NT2/D1 (cell line): ENCODE measurements at regions not wholly inside any gene's neighbourhood (a gene's known extent, or its start where the extent isn't known, plus 50 kb on each side); places are given as distances from the start of the nearest gene placed in this dataset.

Experiments used
- DNase-seq: peaks from one replicate; pipeline ENCODE4 v3.0.0-alpha.2; 2011; ENCODE audit warnings: low read depth, low spot score
- H3K27me3 ChIP-seq: 2 replicates; pipeline ENCODE4 v1.6.0; 2011; ENCODE audit warnings: mild to moderate bottlenecking; ENCODE audit not compliant: insufficient read length, insufficient read depth
- H3K36me3 ChIP-seq: 2 replicates; pipeline ENCODE4 v1.6.1; 2011; ENCODE audit warnings: mild to moderate bottlenecking, low read length, mixed read lengths; ENCODE audit not compliant: insufficient read depth, insufficient read length
- H3K4me1 ChIP-seq: 2 replicates; pipeline ENCODE4 v1.5.1; 2011; ENCODE audit not compliant: insufficient read depth, insufficient read length
- H3K4me3 ChIP-seq: 2 replicates; pipeline ENCODE4 v1.5.1; 2011; ENCODE audit warnings: low read depth; ENCODE audit not compliant: insufficient read length
- H3K9ac ChIP-seq: 2 replicates; pipeline ENCODE4 v1.6.0; 2011; ENCODE audit warnings: low read depth; ENCODE audit not compliant: insufficient read length
- H3K9me3 ChIP-seq: 2 replicates; pipeline ENCODE4 v1.5.1; 2011; ENCODE audit warnings: mild to moderate bottlenecking, low read length; ENCODE audit not compliant: insufficient read depth
- SUZ12 ChIP-seq: IDR thresholded peaks from 2 replicates; pipeline ENCODE4 v1.6.1; 2011; ENCODE audit not compliant: insufficient read length, insufficient read depth; ENCODE audit errors: extremely low read depth
- YY1 ChIP-seq: IDR thresholded peaks from 2 replicates; pipeline ENCODE4 v1.6.1; 2011; ENCODE audit not compliant: insufficient read length, insufficient read depth
- ZNF274 ChIP-seq: IDR thresholded peaks from 2 replicates; pipeline ENCODE4 v1.6.1; 2011; ENCODE audit warnings: mild to moderate bottlenecking, low read depth, low read length

DNA sequence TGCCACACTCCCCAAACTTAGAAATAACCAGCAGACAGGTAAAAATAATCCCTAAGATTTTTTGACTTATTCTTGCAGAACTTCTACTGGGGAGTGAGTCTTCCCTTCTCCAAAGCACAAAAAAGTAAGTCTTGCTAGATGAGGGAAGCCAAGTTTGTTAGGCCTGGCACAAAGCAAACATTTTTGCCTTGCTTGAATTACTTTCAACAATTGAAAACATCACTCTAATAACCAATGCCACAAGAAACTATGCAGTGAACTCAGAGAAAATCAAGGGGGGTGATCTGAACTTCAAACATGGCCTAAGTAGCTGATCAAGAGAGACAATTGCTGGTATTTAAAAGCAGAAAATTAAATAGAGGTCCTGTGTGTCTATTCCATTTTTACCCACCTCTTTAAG lies 123.6 kb upstream of the SLC1A3 start:
- H3K4me1 ChIP-seq: no peaks in the 10 kb centered on the region
- H3K36me3 ChIP-seq: no peaks in the 10 kb centered on the region
- DNase-seq: no peak
- no peak overlapping the region for H3K4me3 ChIP-seq
- no peaks in the 10 kb centered on the region for H3K27me3 ChIP-seq
- TF ChIP-seq YY1 (no peak), ZNF274 (no peak), SUZ12 (no peak)
- no peak overlapping the region for H3K9ac ChIP-seq
- no peaks in the 10 kb centered on the region for H3K9me3 ChIP-seq

DNA sequence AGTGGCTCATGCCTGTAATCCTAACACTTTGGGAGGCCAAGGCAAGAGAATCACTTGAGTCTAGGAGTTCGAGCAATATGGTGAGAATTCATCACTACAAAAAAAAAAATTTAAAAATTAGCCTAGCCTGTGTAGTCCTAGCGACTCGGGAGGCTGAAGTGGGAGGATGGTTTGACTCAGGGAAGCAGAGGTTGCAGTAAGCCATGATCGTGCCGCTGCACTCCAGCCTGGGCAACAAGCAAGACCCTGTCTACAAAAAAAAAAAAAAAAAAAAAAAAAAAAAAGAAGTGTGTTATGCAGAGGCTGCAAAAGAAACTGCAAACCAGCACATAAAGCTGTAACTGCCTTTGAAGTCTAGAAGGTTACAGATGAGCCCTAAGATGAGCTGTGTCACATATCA lies 116.9 kb upstream of the SLC1A3 start:
- DNase-seq: no peak
- H3K4me1 ChIP-seq: no peaks in the 10 kb centered on the region
- H3K9me3 ChIP-seq: no peaks in the 10 kb centered on the region
- no peaks in the 10 kb centered on the region for H3K27me3 ChIP-seq
- no peak overlapping the region for H3K4me3 ChIP-seq
- no peak overlapping the region for H3K9ac ChIP-seq
- no peak for TF ChIP-seq ZNF274
- TF ChIP-seq SUZ12: no peak
- TF ChIP-seq YY1: no peak
- no peaks in the 10 kb centered on the region for H3K36me3 ChIP-seq

DNA sequence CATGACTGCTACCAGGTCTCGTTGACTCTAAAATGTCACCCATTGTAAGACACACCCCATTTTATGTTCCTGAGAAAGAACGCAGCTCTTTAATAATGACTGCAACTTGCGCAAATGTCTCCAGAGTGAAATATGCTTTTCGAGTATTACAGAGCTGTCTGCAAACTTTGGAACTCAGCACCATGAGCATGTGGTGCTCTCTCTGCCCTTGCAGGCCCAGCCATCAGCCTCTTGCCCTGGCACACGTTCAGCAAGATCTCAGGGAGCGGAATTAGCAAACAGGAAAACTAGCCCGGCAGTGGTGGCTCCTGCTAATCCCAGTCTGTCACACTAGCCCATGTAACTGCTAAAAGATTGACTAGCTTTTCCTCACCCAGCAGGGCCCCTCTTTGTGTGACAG lies 114.5 kb upstream of the SLC1A3 start:
- no peak for DNase-seq
- no peak overlapping the region for H3K9ac ChIP-seq
- H3K9me3 ChIP-seq: no peaks in the 10 kb centered on the region
- H3K4me1 ChIP-seq: no peaks in the 10 kb centered on the region
- no peaks in the 10 kb centered on the region for H3K27me3 ChIP-seq
- TF ChIP-seq SUZ12 (no peak), ZNF274 (no peak), YY1 (no peak)
- no peaks in the 10 kb centered on the region for H3K36me3 ChIP-seq
- H3K4me3 ChIP-seq: no peak overlapping the region

DNA sequence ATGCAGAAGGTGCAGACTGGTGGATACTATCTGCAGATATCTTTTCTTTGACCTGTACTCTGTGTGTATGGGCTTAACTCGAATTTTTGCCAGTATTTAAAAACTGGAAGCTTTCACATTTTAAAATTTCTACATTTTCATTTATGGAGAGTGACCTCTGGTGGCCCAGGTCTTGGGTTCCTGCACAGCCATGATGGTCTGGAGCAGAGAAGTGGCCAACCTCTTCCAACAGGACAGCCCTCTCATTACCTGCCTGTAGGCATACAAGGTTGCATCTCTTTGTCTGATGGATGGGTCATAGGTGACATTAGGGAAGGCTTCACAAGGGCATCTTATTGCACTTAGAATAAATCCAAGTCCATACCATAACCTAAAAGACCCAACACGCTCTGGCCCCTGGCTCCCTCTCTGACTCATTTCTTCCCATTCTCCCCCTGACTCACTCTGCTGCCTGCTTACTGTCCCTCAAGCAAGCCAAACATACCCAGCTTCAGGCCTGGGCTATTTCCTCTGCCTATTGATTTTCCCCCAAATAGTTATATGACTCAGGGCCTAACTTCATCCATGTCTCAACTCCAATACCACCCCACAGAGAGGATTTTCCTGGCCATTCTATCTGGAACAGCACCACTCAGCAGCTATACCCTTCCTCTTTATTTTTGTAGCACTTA lies 113.3 kb upstream of the SLC1A3 start:
- DNase-seq: no peak
- H3K4me3 ChIP-seq: no peak overlapping the region

DNA sequence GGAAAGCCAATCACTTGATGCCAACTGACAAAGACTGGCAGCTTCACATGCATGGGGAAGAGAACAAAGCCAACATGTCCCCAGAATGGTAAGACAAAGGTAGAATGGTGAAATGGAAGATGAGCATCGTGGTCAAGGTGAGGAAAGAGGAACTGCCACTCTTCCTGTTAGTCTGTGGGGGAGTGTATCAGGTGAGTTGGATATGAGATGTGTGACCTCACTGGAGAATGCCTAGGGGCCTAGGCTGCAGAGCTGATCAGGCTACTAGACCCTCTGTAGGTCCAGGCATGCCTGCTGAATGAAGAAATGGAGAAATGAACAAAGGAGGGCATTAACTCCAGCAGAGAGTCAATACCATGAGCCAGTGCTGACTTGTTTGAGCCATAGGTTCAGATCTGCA lies 112.4 kb upstream of the SLC1A3 start:
- H3K36me3 ChIP-seq: no peaks in the 10 kb centered on the region
- H3K4me1 ChIP-seq: no peaks in the 10 kb centered on the region
- TF ChIP-seq ZNF274 (no peak), YY1 (no peak), SUZ12 (no peak)
- H3K9me3 ChIP-seq: no peaks in the 10 kb centered on the region
- no peak overlapping the region for H3K4me3 ChIP-seq
- no peaks in the 10 kb centered on the region for H3K27me3 ChIP-seq
- no peak overlapping the region for H3K9ac ChIP-seq
- DNase-seq: no peak

More for the DNA sequence above, 113.3 kb upstream of the SLC1A3 start:
- no peaks in the 10 kb centered on the region for H3K27me3 ChIP-seq
- TF ChIP-seq SUZ12 (no peak), ZNF274 (no peak), YY1 (no peak)
- no peak overlapping the region for H3K9ac ChIP-seq
- H3K36me3 ChIP-seq: no peaks in the 10 kb centered on the region
- no peaks in the 10 kb centered on the region for H3K4me1 ChIP-seq
- no peaks in the 10 kb centered on the region for H3K9me3 ChIP-seq

DNA sequence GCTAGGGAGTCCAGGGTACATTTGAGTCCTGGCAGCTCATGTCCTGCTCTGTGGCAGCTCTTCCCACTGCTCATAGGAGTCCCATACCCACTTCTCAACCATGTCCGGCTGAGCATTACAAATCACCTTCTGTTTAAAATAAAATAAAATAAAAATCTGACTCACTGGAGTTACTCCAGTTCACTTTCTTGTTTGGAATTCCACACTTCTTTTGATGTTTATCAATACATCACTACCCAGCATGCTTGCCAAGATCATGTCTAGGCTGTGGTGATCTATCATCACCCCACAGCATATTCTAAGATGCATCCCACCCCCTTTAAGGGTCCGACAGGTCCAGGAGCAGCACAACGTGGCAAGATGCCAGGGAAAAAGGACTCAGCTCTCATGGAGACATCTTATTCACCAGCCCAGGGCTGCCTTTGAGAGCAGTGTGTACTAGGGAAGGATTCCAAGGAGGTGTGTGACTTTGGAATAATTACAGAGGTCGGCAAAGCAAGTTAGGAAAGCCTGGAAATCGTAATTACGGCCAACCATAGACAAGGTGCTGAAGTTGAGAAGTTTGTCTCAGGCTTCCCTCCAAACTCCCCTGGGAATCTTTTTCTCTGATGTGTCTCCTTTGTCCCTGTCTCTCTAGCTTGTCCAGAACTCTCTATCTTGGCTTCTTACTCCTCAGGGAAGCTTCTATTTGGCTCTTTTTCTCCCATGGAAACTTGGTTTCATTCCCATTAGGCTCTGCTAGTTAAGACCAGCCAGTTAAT lies 111.4 kb upstream of the SLC1A3 start:
- Histone ChIP-seq H3K4me3 (no peak overlapping the region), H3K9ac (no peak overlapping the region), H3K36me3 (no peaks in the 10 kb centered on the region), H3K4me1 (no peaks in the 10 kb centered on the region), H3K9me3 (no peaks in the 10 kb centered on the region), H3K27me3 (no peaks in the 10 kb centered on the region)
- TF ChIP-seq YY1 (no peak), ZNF274 (no peak), SUZ12 (no peak)
- DNase-seq: no peak

DNA sequence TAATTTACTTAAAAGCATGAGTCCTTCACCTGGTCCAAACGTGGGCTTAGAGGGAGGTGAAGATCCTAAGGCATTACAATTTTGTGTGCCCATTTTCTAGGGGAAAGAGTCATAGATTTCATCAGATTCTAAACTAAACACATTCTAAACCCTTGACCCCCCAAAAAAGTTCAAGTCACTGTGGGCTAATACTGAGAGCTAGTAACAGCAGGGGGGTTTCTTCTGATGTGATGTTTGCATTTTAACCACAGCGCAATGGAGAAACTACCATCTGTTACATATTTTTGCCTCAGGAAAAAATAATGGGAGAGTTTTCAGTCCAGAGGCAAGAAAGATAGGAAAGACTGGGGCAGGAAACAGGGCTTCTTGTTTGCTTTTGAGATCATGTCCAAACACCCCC lies 110.8 kb upstream of the SLC1A3 start:
- H3K36me3 ChIP-seq: no peaks in the 10 kb centered on the region
- no peaks in the 10 kb centered on the region for H3K27me3 ChIP-seq
- DNase-seq: no peak
- no peak overlapping the region for H3K9ac ChIP-seq
- H3K9me3 ChIP-seq: no peaks in the 10 kb centered on the region
- no peaks in the 10 kb centered on the region for H3K4me1 ChIP-seq
- no peak for TF ChIP-seq SUZ12
- TF ChIP-seq ZNF274: no peak
- TF ChIP-seq YY1: no peak
- no peak overlapping the region for H3K4me3 ChIP-seq
